ENCODE measurements at regions not wholly inside any gene's neighbourhood (a gene's known extent, or its start where the extent isn't known, plus 50 kb on each side); places are given as distances from the start of the nearest gene placed in this dataset.

DNA sequence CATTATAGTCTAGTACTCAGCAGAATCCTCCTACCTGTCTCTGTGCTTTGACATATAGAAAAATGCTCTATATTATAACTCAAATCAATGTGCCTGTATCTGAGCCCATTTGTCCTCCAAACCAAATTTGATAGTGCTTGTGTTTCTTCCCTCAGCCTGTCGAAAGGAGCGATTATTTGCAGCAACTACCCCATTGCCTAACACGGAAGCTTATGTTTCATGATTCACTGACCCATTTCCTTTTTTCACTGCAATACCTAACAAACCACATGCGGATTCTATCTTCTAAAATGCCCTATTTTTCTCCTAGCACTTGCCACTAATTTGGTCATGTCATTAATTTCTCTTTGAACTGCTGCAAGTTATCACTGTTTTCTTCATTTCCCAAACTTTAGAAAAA lies 1220.6 kb upstream of the CADM2 start:
- intact Hi-C loops (cut with micrococcal nuclease), result no loop called here
- H3K9me3 Mint-ChIP-seq, result peaks cover 6% of the 10 kb centered on the region in 2 donors
- 54% methylated on average over 4 of the region's 4 CpGs for WGBS (ENCODE audit: insufficient coverage)

DNA sequence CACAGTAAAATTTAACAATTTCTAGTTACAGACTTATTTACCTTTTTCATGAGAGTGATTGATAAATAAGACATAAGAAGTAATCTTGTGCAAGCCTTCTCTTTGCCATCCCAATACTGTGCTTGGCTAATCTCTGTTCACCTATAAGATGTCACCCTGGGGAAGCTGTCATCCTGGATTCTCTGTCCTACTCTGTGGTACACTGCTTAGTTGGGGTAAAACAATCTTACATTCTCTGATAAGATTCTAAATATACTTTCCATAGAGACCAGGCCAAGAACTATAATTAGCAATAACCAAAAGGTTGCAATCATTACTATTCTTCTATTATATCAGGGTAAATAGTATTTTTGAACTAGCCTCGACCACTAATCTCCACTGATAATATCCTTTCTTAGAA lies 1218.3 kb upstream of the CADM2 start:
- Histone ChIP-seq H3K27me3 (ENCODE audit: control insufficient read depth, insufficient read depth, low read length) (no peaks in the 10 kb centered on the region), H3K9me3 (ENCODE audit: control insufficient read depth, insufficient read depth, low read length) (no peaks in the 10 kb centered on the region), H3K36me3 (ENCODE audit: control insufficient read depth, insufficient read depth, low read length) (no peaks in the 10 kb centered on the region), H3K27ac (ENCODE audit: low read length) (no peak overlapping the region), H3K4me3 (ENCODE audit: low read length) (no peak overlapping the region), H3K4me1 (ENCODE audit: control insufficient read depth, insufficient read depth, low read length) (no peaks in the 10 kb centered on the region)
- intact Hi-C loops (cut with micrococcal nuclease), result no loop called here
- ATAC-seq (no peak), DNase-seq (no peak)
- H3K27me3 Mint-ChIP-seq (ENCODE audit: low read depth in 2 of 2), result no peaks in the 10 kb centered on the region
- no CpG with 5 or more reads among the region's 1 CpG for WGBS (ENCODE audit: insufficient coverage)
- H3K36me3 Mint-ChIP-seq, result peaks cover 5% of the 10 kb centered on the region
- TF ChIP-seq, protein P1, sequence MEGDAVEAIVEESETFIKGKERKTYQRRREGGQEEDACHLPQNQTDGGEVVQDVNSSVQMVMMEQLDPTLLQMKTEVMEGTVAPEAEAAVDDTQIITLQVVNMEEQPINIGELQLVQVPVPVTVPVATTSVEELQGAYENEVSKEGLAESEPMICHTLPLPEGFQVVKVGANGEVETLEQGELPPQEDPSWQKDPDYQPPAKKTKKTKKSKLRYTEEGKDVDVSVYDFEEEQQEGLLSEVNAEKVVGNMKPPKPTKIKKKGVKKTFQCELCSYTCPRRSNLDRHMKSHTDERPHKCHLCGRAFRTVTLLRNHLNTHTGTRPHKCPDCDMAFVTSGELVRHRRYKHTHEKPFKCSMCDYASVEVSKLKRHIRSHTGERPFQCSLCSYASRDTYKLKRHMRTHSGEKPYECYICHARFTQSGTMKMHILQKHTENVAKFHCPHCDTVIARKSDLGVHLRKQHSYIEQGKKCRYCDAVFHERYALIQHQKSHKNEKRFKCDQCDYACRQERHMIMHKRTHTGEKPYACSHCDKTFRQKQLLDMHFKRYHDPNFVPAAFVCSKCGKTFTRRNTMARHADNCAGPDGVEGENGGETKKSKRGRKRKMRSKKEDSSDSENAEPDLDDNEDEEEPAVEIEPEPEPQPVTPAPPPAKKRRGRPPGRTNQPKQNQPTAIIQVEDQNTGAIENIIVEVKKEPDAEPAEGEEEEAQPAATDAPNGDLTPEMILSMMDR (IDR thresholded peaks at IDR 0.05), result no peak
- no peak overlapping the region for H3K27ac Mint-ChIP-seq
- H3K4me1 Mint-ChIP-seq, result no peaks in the 10 kb centered on the region
- peaks cover 18 to 24% of the 10 kb centered on the region in 2 donors for H3K9me3 Mint-ChIP-seq
- no peak overlapping the region for H3K4me3 Mint-ChIP-seq

More for the DNA sequence above, 1220.6 kb upstream of the CADM2 start:
- no peaks in the 10 kb centered on the region for H3K27me3 ChIP-seq (ENCODE audit: control insufficient read depth, insufficient read depth, low read length)
- TF ChIP-seq, protein P1 (IDR thresholded peaks at IDR 0.05), result no peak
- H3K4me1 Mint-ChIP-seq, result no peaks in the 10 kb centered on the region
- ATAC-seq (no peak), DNase-seq (no peak)
- no peaks in the 10 kb centered on the region for H3K27me3 Mint-ChIP-seq (ENCODE audit: low read depth in 2 of 2)
- no peak overlapping the region for H3K27ac ChIP-seq (ENCODE audit: low read length)
- H3K36me3 Mint-ChIP-seq, result peaks cover under 1% of the 10 kb centered on the region
- no peaks in the 10 kb centered on the region for H3K4me1 ChIP-seq (ENCODE audit: control insufficient read depth, insufficient read depth, low read length)
- H3K4me3 ChIP-seq (ENCODE audit: low read length), result no peak overlapping the region
- peaks cover 4% of the 10 kb centered on the region for H3K9me3 ChIP-seq (ENCODE audit: control insufficient read depth, insufficient read depth, low read length)
- no peak overlapping the region for H3K4me3 Mint-ChIP-seq
- H3K36me3 ChIP-seq (ENCODE audit: control insufficient read depth, insufficient read depth, low read length), result no peaks in the 10 kb centered on the region
- H3K27ac Mint-ChIP-seq, result no peak overlapping the region

DNA sequence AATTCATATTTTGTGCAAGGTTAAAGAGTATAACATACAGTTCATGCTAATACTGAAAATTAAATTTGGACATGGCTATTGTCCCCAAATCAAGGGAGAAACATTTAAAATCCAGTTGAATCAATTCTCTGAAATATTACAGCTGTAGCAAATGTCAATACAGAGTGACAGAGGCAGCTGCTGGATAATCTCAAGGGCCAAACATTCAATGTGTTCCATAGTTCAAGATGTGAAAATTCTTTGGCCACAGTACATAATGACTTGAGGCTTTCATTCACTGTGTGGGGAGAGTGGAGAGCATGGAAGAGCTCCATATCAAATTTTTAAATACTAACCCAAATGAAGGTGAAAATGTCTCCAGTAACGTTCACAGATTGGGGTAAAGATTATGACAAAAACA lies 1192.8 kb upstream of the CADM2 start:
- TF ChIP-seq, protein P1 (IDR thresholded peaks at IDR 0.05), result no peak
- intact Hi-C loops (cut with micrococcal nuclease), result no loop called here
- Mint-ChIP-seq H3K27me3 (ENCODE audit: low read depth in 2 of 2) (no peaks in the 10 kb centered on the region), H3K36me3 (no peaks in the 10 kb centered on the region), H3K27ac (no peak overlapping the region), H3K4me3 (no peak overlapping the region), H3K4me1 (no peaks in the 10 kb centered on the region), H3K9me3 (peaks cover 6 to 15% of the 10 kb centered on the region in 2 donors)
- Histone ChIP-seq H3K4me3 (ENCODE audit: low read length) (no peak overlapping the region), H3K27me3 (ENCODE audit: control insufficient read depth, insufficient read depth, low read length) (no peaks in the 10 kb centered on the region), H3K9me3 (ENCODE audit: control insufficient read depth, insufficient read depth, low read length) (peaks cover 12% of the 10 kb centered on the region), H3K27ac (ENCODE audit: low read length) (no peak overlapping the region), H3K4me1 (ENCODE audit: control insufficient read depth, insufficient read depth, low read length) (no peaks in the 10 kb centered on the region), H3K36me3 (ENCODE audit: control insufficient read depth, insufficient read depth, low read length) (no peaks in the 10 kb centered on the region)
- DNase-seq (no peak), ATAC-seq (no peak)
- no CpG with 5 or more reads among the region's 1 CpG for WGBS (ENCODE audit: insufficient coverage)

Measured in natural killer cell (primary cell).